IMR-90 (cell line): ENCODE measurements at regions not wholly inside any gene's neighbourhood (a gene's known extent, or its start where the extent isn't known, plus 50 kb on each side); places are given as distances from the start of the nearest gene placed in this dataset.

Source experiments
- BHLHE40 ChIP-seq: fragments of 150-350 bp; IDR thresholded peaks from 2 replicates; pipeline ENCODE4 v1.6.1; 2016; ENCODE audit warnings: mild to moderate bottlenecking, low read depth, low read length
- CEBPB ChIP-seq: IDR thresholded peaks from 2 replicates; pipeline ENCODE4 v1.6.1; 2012; ENCODE audit warnings: low read depth, low read length, improper control_type of control experiment
- CHD1 ChIP-seq: IDR thresholded peaks from 2 replicates; pipeline ENCODE4 v1.6.1; 2012; ENCODE audit warnings: low read depth, low read length, improper control_type of control experiment
- MAFK ChIP-seq: IDR thresholded peaks from 2 replicates; pipeline ENCODE4 v1.6.1; 2012; ENCODE audit warnings: low read depth, low read length, improper control_type of control experiment
- POLR2A ChIP-seq: IDR thresholded peaks from 2 replicates; pipeline ENCODE4 v1.6.1; 2012; ENCODE audit warnings: mild to moderate bottlenecking, low read depth, low read length
- RCOR1 ChIP-seq: IDR thresholded peaks from 2 replicates; pipeline ENCODE4 v1.6.1; 2012; ENCODE audit warnings: mild to moderate bottlenecking, low read length, improper control_type of control experiment; ENCODE audit not compliant: insufficient replicate concordance
- RFX5 ChIP-seq: IDR thresholded peaks from 2 replicates; pipeline ENCODE4 v1.8.0; 2012; ENCODE audit warnings: low read depth, mild to moderate bottlenecking, low read length, moderate library complexity
- SMC3 ChIP-seq: fragments of 150-350 bp; IDR thresholded peaks from 2 replicates; pipeline ENCODE4 v1.6.1; 2016; ENCODE audit warnings: low read depth, mild to moderate bottlenecking, antibody characterized with exemption, low read length, moderate library complexity
- TF ChIP-seq, protein P1 (sequence below): conservative IDR thresholded peaks from 2 replicates; pipeline ENCODE4 v1.5.1; 2012; ENCODE audit warnings: mild to moderate bottlenecking, low read depth, low read length, improper control_type of control experiment
- TF ChIP-seq, protein P2 (sequence below): fragments of 150-350 bp; IDR thresholded peaks from 2 replicates; pipeline ENCODE4 v1.6.1; 2017; ENCODE audit warnings: mild to moderate bottlenecking, antibody characterized with exemption, low read length, low read depth

DNA sequence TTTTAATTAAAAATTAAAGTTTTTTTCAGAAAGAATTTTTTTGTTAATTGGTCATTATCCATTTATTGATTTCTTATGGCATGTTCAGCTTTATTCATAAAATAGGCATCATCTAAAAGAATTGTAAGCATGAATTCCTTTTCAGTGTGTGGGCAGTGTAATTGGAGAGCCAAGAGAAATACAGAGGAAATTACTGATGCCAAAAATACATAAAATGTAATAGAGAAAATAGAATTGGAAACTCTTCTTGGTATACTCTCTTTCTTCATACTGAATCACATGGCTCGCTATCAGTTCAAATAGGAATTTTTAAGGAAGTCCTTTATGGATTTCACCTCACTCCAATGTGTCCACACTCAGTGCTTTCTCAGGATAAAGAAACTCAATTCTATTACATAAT, 663.6 kb upstream of the NRXN1 start:
- no peak for TF ChIP-seq POLR2A
- TF ChIP-seq, protein P1, sequence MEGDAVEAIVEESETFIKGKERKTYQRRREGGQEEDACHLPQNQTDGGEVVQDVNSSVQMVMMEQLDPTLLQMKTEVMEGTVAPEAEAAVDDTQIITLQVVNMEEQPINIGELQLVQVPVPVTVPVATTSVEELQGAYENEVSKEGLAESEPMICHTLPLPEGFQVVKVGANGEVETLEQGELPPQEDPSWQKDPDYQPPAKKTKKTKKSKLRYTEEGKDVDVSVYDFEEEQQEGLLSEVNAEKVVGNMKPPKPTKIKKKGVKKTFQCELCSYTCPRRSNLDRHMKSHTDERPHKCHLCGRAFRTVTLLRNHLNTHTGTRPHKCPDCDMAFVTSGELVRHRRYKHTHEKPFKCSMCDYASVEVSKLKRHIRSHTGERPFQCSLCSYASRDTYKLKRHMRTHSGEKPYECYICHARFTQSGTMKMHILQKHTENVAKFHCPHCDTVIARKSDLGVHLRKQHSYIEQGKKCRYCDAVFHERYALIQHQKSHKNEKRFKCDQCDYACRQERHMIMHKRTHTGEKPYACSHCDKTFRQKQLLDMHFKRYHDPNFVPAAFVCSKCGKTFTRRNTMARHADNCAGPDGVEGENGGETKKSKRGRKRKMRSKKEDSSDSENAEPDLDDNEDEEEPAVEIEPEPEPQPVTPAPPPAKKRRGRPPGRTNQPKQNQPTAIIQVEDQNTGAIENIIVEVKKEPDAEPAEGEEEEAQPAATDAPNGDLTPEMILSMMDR, result no peak
- TF ChIP-seq RCOR1, result no peak
- TF ChIP-seq, protein P2, sequence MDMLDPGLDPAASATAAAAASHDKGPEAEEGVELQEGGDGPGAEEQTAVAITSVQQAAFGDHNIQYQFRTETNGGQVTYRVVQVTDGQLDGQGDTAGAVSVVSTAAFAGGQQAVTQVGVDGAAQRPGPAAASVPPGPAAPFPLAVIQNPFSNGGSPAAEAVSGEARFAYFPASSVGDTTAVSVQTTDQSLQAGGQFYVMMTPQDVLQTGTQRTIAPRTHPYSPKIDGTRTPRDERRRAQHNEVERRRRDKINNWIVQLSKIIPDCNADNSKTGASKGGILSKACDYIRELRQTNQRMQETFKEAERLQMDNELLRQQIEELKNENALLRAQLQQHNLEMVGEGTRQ, result no peak
- no peak for TF ChIP-seq CEBPB
- TF ChIP-seq SMC3, result no peak
- TF ChIP-seq BHLHE40, result no peak
- TF ChIP-seq MAFK, result no peak
- TF ChIP-seq RFX5, result no peak
- TF ChIP-seq CHD1, result no peak
